ENCODE measurements at regions not wholly inside any gene's neighbourhood (a gene's known extent, or its start where the extent isn't known, plus 50 kb on each side); places are given as distances from the start of the nearest gene placed in this dataset.

GRCh38 chr2:173629076-173629475 lies 274.4 kb downstream of the CDCA7 start:
- DNase-seq (ENCODE audit: extremely low read depth, low read depth, low spot score), result no peak

GRCh38 chr2:173630425-173631126 lies 275.9 kb downstream of the CDCA7 start:
- no peak for DNase-seq (ENCODE audit: extremely low read depth, low read depth, low spot score)

- DNase-seq (ENCODE audit: extremely low read depth, low read depth, low spot score), result no peak
Observed at GRCh38 chr2:173631127-173631460, 276.4 kb downstream of the CDCA7 start.

- DNase-seq (ENCODE audit: extremely low read depth, low read depth, low spot score), result no peak
Observed at GRCh38 chr2:173644146-173644545, 289.5 kb downstream of the CDCA7 start.

- no peak for DNase-seq (ENCODE audit: extremely low read depth, low read depth, low spot score)
Observed at GRCh38 chr2:173647681-173648311, 293.1 kb downstream of the CDCA7 start.

- no peak for DNase-seq (ENCODE audit: extremely low read depth, low read depth, low spot score)
Observed at GRCh38 chr2:173648816-173649215, 294.1 kb downstream of the CDCA7 start.

- no peak for DNase-seq (ENCODE audit: extremely low read depth, low read depth, low spot score)
Observed at GRCh38 chr2:173649527-173650219, 295.0 kb downstream of the CDCA7 start.

GRCh38 chr2:173651891-173652290 lies 297.2 kb downstream of the CDCA7 start:
- no peak for DNase-seq (ENCODE audit: extremely low read depth, low read depth, low spot score)

- DNase-seq (ENCODE audit: extremely low read depth, low read depth, low spot score), result no peak
Observed at GRCh38 chr2:173652311-173652710, 297.6 kb downstream of the CDCA7 start.

GRCh38 chr2:173652767-173653431 lies 298.2 kb downstream of the CDCA7 start:
- peak; percentile 44 for DNase-seq (ENCODE audit: extremely low read depth, low read depth, low spot score)

- DNase-seq (ENCODE audit: extremely low read depth, low read depth, low spot score), result no peak
Observed at GRCh38 chr2:173653432-173653805, 298.7 kb downstream of the CDCA7 start.

- no peak for DNase-seq (ENCODE audit: extremely low read depth, low read depth, low spot score)
Observed at GRCh38 chr2:173654161-173654895, 299.7 kb downstream of the CDCA7 start.

- DNase-seq (ENCODE audit: extremely low read depth, low read depth, low spot score), result no peak
Observed at GRCh38 chr2:173654896-173655265, 300.2 kb downstream of the CDCA7 start.

- DNase-seq (ENCODE audit: extremely low read depth, low read depth, low spot score), result no peak
Observed at GRCh38 chr2:173656086-173656485, 301.4 kb downstream of the CDCA7 start.

GRCh38 chr2:173657996-173658717 lies 303.5 kb downstream of the CDCA7 start:
- DNase-seq (ENCODE audit: extremely low read depth, low read depth, low spot score), result no peak

- no peak for DNase-seq (ENCODE audit: extremely low read depth, low read depth, low spot score)
Observed at GRCh38 chr2:173658946-173659371, 304.3 kb downstream of the CDCA7 start.

GRCh38 chr2:173659509-173659908 lies 304.8 kb downstream of the CDCA7 start:
- no peak for DNase-seq (ENCODE audit: extremely low read depth, low read depth, low spot score)

GRCh38 chr2:173661586-173661985 lies 303.6 kb downstream of the SP3 start:
- DNase-seq (ENCODE audit: extremely low read depth, low read depth, low spot score), result no peak

GRCh38 chr2:173663353-173663752 lies 301.8 kb downstream of the SP3 start:
- no peak for DNase-seq (ENCODE audit: extremely low read depth, low read depth, low spot score)

- DNase-seq (ENCODE audit: extremely low read depth, low read depth, low spot score), result no peak
Observed at GRCh38 chr2:173663835-173664512, 301.2 kb downstream of the SP3 start.
